Hepatocyte (in vitro differentiated cells): ENCODE measurements at regions not wholly inside any gene's neighbourhood (a gene's known extent, or its start where the extent isn't known, plus 50 kb on each side); places are given as distances from the start of the nearest gene placed in this dataset.

Experiments used
- EZH2phosphoT487 ChIP-seq: fragments of 200-600 bp; sonication (generic); IDR thresholded peaks from one replicate; pipeline ENCODE4 v1.6.1; 2018; ENCODE audit warnings: antibody characterized with exemption, mild to moderate bottlenecking, low read depth, moderate library complexity; ENCODE audit not compliant: unreplicated experiment, severe bottlenecking
- TF ChIP-seq, protein P1 (sequence below): fragments of 200-600 bp; sonication (generic); IDR thresholded peaks from 2 replicates; pipeline ENCODE4 v1.5.1; 2016; ENCODE audit warnings: antibody characterized with exemption, mild to moderate bottlenecking; ENCODE audit not compliant: poor library complexity

DNA sequence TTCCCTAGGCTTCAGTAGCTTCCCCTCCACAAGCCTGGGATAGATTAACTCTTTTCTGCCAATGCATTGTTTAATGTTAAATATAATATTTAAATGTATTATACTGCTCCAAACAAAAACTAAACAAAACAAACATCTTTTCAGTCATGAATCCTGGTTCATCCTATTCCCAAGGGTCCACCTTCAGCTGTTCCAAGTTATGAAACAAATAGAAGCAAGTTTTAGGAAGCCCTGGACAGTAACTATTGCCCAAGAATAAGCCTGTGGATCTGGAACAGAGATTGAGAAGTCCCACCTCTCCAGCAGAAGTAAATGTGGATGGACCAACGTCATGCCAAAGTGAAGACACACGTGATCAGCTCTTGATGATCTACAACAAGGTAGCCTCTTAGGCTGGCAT, 408.1 kb downstream of the SETD4 start:
- TF ChIP-seq, protein P1, sequence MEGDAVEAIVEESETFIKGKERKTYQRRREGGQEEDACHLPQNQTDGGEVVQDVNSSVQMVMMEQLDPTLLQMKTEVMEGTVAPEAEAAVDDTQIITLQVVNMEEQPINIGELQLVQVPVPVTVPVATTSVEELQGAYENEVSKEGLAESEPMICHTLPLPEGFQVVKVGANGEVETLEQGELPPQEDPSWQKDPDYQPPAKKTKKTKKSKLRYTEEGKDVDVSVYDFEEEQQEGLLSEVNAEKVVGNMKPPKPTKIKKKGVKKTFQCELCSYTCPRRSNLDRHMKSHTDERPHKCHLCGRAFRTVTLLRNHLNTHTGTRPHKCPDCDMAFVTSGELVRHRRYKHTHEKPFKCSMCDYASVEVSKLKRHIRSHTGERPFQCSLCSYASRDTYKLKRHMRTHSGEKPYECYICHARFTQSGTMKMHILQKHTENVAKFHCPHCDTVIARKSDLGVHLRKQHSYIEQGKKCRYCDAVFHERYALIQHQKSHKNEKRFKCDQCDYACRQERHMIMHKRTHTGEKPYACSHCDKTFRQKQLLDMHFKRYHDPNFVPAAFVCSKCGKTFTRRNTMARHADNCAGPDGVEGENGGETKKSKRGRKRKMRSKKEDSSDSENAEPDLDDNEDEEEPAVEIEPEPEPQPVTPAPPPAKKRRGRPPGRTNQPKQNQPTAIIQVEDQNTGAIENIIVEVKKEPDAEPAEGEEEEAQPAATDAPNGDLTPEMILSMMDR = no peak
- no peak for TF ChIP-seq EZH2phosphoT487
